ENCODE measurements at regions not wholly inside any gene's neighbourhood (a gene's known extent, or its start where the extent isn't known, plus 50 kb on each side); places are given as distances from the start of the nearest gene placed in this dataset.

DNA sequence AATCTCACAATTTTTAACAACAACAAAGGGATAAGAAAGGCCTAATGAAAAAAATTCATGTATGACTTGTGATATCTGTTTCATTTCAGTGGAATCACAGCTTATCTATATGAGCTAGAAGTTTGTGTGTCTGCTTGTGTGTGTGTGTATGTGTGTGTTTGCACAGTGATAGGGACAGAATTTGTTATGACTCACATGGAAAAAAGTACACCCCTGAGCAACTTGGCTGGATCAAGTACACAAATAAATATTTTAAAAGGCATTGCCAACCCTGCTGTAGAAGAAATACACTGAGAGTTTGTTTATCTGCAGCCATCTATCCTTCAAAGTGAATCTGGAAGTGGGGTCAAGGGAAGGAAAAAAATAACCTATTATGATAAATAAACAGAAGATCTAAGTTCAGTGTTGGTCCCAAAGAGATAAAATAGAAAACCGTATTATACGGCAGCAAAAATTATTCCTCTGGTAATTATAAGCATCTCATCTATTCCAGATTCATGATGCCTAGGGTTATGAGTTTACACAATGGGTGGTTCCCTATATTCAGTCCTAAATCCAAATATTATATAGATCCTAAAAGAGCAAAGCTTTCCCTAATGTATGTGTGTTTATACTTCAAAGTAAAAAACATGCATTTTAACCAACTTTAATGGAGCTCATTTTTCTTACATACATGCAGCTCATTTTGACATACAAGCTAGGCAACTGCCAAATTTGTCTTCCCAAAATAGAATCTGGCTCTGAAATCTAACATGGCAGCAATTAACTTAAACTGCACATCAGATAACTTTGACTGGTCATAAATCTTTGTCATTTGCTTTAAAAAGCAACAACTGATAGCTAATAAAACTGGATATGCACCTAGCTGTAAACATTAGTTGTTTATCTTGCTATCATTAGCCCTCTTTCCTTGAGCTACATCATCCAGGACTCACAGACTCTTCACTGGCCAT lies 420.6 kb downstream of the IRS1 start:
- no peak for DNase-seq

DNA sequence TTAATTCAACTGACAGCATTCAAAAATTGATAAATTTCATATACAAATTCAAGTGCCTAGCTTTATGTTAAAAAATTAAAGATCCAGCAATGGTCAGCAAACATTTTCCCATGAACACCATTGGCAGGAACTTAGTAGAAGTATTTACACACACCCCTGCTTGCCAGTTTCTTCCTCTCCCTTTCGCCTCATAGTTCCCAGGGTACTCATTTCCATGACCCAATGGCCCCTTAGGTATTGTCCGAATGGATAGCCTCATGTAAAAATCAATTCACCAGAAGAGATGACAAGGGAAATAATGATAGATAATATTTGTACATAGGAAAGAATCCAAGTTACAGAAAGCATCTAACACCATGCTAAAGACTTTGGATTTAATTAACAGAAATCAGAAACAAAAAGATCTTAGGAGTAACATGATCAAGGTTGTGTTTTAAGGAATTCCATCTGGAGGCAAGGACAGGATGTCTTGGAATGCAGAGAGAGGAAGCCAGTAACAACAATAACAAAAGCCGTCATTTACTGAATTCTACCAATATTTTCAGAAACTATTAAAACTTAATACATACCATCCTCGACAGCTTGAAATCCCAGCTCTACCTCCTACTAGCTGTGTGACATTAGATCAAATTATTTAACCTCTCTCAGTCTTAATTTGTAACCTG lies 423.0 kb downstream of the IRS1 start:
- peak; percentile 24 for DNase-seq

DNA sequence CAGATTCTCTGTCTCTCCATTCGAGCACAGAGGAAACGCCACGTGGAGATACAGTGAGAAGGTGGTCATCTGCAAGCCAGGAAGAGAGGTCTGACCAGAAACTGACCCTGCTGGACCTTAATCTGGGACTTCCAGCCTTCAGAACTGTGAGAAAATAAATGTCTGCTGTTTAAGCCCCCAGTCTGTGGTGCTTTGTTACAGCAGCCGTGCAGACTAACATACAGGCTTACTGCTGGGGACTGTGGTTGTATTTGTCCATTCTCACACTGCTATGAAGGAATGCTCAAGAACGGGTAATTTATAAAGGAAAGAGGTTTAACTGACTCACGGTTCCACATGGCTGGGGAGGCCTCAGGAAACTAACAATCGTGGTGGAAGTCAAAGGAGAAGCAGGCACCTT lies 432.7 kb downstream of the IRS1 start:
- no peak for DNase-seq

DNA sequence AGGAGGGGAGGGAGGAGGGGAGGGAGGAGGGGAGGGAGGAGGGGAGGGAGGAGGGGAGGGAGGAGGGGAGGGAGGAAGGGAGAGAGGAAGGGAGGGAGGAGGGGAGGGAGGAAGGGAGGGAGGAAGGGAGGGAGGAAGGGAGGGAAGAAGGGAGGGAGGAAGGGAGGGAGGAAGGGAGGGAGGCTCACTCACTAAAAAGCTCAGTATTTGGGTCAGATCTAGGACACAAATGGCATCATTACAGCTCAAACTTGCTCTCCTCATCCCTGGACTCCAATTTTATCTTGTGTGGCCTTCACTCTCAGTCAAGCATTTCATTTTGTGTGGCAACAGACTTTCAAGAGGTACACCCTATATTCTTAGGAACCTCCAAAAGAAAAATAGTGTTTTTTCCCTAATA lies 435.4 kb downstream of the IRS1 start:
- no peak for DNase-seq

DNA sequence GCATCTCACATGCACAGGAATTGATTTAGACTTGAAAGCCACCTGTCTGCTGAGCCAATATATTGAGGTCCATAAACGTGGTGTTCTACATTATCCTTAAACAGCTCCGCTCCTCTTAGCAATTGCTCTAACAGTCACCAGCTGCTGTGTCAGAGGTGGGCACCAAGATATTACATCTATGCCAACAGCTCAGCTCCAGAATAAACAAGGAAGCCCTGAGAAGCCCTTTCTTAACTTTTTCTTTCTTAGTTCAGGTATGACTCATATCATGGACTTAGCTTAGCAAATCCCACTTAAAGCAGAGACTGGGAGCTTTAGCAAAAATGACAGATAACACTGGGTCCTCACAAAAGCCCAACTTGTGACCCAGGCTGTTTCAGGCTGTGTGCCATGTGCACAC lies 436.6 kb downstream of the IRS1 start:
- DNase-seq, result peak; percentile 47

DNA sequence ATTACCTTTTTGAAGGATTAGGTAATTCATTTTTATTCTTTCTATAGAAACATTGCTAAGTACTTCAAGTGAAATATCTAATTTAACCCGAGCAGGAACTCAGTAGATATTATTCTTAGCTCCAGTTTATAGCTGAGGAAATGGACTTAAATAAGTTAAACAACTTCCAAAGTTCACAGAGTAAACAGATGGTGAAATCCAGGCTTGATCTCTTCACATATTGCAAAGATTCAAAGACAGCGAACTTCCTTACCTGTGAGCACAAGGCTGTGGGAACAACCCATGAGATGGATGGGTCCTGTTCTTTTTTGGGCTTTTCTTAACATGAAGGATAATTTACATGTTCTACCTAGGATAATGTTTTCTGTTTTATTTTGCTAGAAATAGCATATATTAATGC lies 439.0 kb downstream of the IRS1 start:
- DNase-seq, result no peak

DNA sequence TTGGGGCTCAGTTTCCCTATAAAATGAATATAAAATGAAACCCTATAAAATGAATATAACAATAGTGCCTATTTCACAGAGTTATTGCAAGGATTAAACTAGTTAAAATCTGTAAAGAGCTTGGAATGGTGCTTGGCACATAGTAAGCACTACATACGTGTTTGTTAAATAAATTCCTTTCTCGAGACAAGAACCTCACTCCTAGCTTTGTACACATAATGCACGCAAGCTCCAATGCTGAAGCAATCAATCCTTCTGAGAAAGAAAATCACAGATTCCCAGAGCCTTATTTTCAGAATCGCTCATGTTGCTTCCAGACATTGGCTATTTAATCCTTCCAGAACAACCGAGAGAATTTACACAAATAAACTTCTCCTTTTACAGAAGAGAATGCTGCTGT lies 440.9 kb downstream of the IRS1 start:
- no peak for DNase-seq

DNA sequence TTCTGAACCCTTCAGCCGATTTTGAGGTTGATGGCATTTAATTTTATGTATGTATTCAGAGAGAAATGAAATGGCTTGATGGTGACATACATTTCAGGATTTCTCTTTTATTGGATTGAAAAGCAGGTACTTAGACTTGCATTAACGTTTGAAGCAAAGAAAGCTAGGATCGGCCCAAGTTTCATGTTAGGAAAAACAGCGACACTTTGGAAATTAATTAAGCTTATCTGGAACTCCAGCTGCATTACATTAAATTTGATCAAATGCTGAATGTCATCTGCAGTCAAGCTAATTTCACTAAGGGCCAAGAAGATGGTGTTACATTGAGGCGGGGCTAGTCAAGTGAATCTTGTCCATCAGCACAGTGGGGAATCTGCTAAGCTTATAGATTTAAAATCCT lies 441.8 kb downstream of the IRS1 start:
- no peak for DNase-seq

DNA sequence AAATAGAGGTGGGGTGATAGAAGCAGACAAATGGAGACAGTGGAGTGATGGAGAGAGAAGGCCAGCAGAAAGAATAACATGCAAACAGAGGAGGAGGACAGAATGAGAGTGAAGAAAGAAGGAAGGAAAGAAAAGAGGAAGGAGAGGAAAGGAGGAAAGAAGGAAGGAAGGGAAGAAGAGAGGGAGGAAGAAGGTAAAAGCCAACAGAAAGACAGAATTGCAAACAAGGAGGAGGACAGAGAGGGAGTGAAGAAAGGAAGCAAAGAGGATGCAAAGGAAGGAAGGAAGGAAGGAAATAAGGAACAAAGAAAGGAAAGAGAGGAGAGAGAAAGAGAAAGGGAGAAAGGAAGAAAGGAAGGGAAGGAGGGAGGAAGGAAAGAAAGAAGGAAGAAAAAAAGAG lies 444.0 kb downstream of the IRS1 start:
- no peak for DNase-seq

DNA sequence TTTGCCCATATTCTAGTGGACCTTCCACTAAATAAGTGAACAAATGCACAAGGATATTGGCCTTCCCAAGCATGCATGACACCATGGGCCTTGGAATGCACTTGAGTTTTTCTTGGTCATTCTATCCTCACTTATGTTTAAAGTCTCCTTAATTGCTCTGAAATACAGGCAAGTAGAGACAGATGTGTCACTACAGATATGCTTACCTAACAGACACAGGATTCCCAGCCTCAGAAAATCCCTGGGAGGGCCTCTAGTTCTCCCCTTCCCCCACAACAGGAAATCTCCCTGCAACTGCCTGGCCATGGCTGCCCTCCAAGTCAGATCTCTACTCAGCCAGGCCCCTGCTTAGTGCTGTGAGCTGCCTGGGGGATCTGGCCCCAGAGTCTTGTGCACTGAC lies 445.2 kb downstream of the IRS1 start:
- peak; percentile 66 for DNase-seq

DNA sequence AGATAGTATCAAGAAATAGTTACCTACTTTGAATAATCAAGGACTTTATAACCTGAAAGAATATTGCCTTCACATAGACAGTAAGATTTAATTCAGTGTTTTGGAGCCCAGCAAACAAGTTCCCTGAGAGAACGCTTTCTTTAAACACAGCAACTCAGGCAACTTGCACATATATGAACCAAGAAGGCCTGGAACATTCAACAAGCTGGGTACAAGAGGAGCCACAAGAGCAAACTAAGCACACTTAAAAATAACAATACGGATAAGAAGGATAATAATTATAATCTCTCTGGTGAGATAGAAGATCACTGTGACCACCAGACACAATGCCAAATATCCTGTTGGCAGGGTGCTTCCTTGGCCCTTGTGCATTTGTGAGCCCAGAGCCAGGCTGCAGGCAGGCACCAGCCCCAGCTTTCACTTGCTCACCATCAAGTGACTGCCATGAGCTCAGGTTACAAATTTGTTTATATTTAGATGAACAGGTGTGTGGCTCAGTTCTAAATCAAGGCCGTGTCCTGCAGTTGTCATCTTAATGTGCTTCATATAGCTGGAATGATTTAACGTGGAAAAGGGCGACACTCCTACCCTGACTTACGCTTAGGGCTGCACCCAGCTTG lies 446.6 kb downstream of the IRS1 start:
- no peak for DNase-seq

DNA sequence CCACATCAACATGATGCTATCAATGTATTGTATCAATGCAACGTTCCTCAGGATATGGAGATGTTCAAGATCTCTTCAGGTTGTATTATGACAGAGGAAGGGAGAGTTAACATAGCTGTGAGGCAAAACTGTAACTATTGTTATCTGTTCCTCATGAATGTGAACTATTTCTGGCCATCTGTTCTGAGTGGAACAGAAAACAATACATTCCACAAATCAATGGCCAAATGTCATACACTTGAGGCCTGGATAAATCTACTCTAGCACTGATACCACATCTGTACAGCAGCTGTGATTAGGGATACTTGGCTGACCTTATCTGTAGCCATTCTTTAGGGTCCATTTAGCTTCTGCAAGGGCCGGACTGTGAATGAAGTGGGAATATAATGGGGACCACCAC lies 447.9 kb downstream of the IRS1 start:
- no peak for DNase-seq

DNA sequence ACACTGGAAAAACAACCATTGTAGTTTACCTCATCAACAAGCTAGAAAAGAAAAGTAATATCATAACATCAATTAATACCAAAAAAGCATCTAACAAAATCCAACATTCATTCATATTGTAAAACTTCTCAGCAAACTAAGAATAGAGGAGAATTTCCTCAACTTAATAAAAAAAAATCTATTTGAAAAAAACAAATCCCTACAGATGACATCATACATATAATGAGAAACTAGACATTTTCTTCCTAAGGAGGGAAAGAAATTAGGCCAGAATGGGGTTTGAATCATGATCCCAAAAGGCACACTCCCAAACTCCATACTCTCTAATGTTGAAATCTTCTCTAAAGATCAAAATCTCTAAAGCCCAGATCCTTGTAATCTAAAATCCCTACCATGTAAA lies 460.0 kb downstream of the IRS1 start:
- no peak for DNase-seq

DNA sequence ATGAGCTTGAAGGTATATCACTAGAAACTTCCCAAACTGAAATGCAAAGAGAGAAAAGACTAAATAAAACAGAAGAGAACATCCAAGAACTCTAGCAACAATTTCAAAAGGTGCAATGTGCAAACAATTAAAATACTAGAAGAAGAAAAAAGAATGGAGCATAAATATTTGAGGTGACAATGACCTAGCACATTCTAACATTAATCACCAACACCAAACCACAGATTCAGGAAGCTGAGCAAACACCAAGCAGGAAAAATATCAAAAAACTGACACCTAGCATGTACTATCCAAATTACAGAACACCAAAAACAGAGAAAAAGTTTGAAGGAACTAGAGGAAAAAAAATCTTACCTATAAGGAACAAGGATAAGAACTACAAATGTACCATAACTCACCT lies 460.8 kb downstream of the IRS1 start:
- no peak for DNase-seq

DNA sequence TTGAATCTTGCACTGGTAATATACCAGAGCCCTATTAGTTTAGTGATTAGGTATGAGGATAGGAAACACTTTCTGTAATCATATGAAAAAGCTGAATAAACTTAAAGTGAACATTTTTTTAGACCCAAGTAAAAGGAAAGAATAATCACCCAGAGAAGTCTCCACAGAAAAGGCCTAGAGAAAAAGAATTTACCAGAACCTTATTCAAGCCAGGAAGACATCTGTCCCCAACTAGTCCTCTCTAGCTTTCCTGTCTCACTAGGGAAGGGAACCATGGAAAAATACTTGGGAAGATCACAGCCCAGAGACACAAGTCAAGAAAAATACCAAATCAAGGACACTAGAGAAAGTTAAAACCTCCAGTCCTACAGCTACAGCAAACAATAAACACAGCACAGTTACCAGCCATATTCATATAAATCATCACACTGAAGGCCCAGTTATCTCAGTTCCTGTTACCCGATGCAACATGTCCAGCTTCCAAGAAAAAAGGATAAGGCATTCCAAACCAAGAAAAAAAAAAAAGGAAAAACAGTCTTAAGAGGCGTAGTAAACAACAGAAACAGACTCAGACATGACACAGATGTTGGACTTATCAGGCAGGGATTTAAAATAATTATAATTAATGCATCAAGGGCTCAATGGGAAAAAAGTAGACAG lies 461.5 kb downstream of the IRS1 start:
- DNase-seq, result no peak

DNA sequence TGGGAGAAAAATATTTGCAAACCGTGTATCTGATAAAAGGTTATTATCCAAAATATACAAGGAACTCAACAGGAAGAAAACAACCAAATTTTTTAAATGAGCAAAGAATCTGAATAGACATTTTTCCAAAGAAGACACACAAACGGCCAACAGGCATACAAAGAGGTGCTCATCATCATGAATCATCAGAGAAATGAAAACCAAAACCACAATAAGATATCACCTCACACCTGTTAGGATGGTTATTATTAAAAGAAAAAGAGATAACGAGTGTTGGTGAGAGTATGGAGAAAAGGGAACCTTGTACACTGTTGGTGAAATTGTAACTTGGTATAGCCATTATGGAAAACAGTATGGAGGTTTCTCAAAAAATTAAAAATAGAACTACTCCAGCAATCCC lies 463.3 kb downstream of the IRS1 start:
- DNase-seq, result no peak

DNA sequence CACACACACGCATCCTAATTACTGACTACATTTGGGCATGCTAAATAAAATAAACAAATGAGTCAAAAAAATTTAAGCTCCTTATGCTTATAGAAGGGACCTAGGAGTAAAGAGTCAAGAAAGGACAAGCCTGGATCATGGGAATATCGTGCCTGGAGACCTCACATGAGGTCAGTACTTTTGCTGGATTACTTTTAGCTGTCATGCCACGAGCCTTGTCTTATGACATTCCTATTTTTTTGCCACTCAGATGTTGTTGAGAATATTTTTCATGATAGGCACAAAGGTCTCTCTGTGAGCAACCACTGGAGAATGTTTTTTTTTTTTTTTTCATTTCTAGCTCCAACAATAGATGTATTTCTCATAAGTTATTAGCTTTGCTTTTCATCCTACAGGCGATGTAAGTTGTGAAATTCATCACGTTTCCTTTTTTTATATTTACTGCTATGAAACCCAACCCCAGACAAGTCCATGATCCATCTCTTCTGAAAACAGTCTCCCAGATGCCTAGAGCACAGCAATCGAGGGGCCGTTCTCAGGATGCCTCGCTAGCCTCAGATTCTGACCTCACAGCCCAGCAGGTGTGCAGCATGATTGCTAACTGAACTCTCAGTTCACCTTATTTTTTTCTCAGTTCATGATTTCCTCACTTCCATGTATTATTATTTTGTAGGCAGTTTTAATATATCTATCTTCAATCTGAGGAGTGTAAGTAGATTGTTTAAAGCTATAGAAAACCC lies 464.5 kb downstream of the IRS1 start:
- DNase-seq, result peak; percentile 77

DNA sequence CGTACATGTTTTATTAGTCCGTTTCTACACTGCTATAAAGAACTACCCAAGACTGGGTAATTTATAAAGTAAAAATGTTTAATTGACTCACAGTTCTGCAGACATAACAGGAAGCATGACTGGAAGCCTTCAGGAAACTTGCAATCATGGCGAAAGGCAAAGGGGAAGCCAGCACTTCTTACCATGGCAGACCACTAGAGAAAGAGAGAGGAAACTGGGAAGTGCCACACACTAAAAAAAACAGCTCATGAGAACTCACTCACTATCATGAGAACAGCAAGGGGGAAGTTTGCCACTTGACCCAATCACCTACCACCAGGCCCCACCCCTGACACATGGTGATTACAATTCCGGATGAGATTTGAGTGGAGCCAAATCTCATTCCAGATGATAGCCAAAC lies 466.2 kb downstream of the IRS1 start:
- DNase-seq, result no peak

DNA sequence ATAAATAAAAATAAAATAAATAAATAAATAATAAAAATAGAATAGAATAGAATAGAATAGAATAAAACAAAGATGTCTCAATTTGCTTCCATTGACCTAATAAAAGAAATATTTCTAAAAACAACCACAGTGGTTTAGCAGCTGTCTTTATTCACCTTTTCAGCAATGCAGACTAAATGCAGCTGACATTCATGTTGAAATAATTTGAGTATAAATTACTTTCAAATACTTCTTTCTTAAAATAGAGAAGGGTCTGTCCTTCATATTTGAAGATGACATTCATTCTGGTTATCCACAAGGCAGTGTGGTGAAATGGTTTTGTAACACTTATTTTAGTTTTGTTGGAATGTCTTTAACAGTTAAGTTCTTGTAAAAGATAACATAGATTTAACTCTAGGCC lies 469.4 kb downstream of the IRS1 start:
- no peak for DNase-seq

DNA sequence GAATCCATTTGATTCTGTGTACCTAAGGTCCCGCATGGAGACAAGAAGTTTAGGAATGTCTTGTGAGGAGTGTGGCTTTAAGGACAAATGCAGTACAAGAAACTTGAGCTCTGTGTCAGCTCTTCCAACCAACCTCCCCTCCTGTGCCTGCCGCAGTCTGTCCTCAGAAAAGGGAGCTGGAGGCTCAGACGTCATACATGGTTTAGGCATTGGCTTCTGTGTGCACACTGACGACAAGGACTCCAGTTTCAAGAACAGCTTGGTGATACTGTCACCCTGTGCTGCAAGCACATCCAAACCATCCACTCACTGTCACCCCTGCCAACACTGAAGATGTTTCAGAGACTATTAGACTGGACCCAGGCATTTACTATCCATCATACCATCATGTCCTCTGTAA lies 470.4 kb downstream of the IRS1 start:
- no peak for DNase-seq

DNA sequence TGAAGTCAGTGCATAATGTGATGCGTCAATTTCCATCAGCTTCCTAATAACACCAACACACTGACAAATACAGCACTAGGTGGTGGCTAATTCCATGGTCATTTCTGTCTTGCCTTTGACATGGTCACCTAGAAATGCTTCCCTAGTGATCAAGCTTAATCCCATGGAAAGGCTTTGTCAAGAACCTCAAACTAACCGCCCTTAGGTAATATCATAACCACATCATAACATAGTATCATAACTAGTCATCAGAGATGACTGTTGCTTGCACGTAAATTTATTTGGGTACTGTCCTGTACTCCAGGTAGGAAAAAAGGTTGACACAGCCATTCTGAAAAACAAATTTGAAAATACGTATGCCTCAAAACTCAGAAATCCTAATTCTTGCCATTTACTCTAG lies 471.8 kb downstream of the IRS1 start:
- DNase-seq, result no peak

DNA sequence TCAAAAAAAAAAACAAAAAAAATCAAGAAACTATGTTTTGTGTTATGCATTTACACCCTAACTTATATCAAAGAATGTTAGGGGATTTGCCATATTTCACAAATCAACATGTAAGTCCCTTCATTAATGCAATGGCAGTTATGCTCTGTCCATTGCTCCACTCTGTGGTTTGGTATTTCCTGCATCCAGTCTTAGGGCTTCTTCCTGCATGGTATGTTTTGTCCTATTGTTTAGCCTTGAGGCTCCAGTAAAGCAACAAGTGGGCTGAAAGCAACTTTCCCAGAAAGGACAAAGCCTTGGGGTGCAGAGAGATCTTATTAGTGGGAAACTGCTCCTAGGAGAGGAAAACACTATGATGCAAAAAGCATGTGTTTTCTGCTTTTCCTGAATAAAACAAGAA lies 474.1 kb downstream of the IRS1 start:
- DNase-seq, result no peak
